Gastrocnemius medialis (tissue), 4 donors: ENCODE measurements at regions not wholly inside any gene's neighbourhood (a gene's known extent, or its start where the extent isn't known, plus 50 kb on each side); places are given as distances from the start of the nearest gene placed in this dataset.

ENCODE experiments used
- CTCF ChIP-seq, 5 experiments: fragments of 450-650 bp in 3 of 5; fragments of 200-600 bp in 2 of 5; sonication (generic) in 2 of 5; IDR thresholded peaks in 4 of 5; conservative IDR thresholded peaks in 1 of 5; 1 replicate in 4 of 5; 2 replicates in 1 of 5; pipeline ENCODE4 v1.5.1; 2016 to 2019; ENCODE audit warnings: antibody characterized with exemption in 5 of 5, mild to moderate bottlenecking in 3 of 5, moderate library complexity in 3 of 5
- POLR2A ChIP-seq, 2 donors: fragments of 450-650 bp; IDR thresholded peaks; one replicate each; pipeline ENCODE4 v1.6.1; 2017; ENCODE audit warnings: antibody characterized with exemption in 2 of 2, mild to moderate bottlenecking in 2 of 2, moderate library complexity in 2 of 2

- TF ChIP-seq CTCF (IDR thresholded peaks at IDR 0.05 in 4 of 5, conservative IDR thresholded peaks at IDR 0.05 in 1 of 5) = no peak
- no peak for TF ChIP-seq POLR2A (IDR thresholded peaks at IDR 0.05)
These were observed 451.2 kb downstream of the INSC start for GRCh38 chr11:15565880-15566279.
